SJCRH30 (cell line): ENCODE measurements at regions not wholly inside any gene's neighbourhood (a gene's known extent, or its start where the extent isn't known, plus 50 kb on each side); places are given as distances from the start of the nearest gene placed in this dataset.

Source experiments
- DNase-seq, 2 experiments: peaks; one replicate each; pipeline ENCODE4 v3.0.0-alpha.2; 2015 to 2020
- H3K27ac ChIP-seq: fragments of 250-450 bp; sonication (Bioruptor Pico); 2 replicates; pipeline ENCODE4 v1.5.1; 2020; ENCODE audit warnings: mild to moderate bottlenecking, moderate library complexity
- H3K27me3 ChIP-seq: fragments of 250-450 bp; sonication (Bioruptor Pico); 2 replicates; pipeline ENCODE4 v1.5.1; 2020; ENCODE audit warnings: mild to moderate bottlenecking, moderate library complexity
- H3K36me3 ChIP-seq: fragments of 250-450 bp; sonication (Bioruptor Pico); 2 replicates; pipeline ENCODE4 v1.5.1; 2020; ENCODE audit warnings: mild to moderate bottlenecking, moderate library complexity
- H3K4me1 ChIP-seq: fragments of 250-450 bp; sonication (Bioruptor Pico); 2 replicates; pipeline ENCODE4 v1.5.1; 2020; ENCODE audit warnings: mild to moderate bottlenecking, moderate library complexity
- H3K4me3 ChIP-seq: fragments of 250-450 bp; sonication (Bioruptor Pico); 2 replicates; pipeline ENCODE4 v1.5.1; 2020; ENCODE audit warnings: mild to moderate bottlenecking, moderate library complexity
- H3K9me3 ChIP-seq: fragments of 250-450 bp; sonication (Bioruptor Pico); replicated peaks from 2 replicates; pipeline ENCODE4 v1.5.1; 2020; ENCODE audit warnings: mild to moderate bottlenecking, moderate library complexity

GRCh38 chr4:149870008-149870407, 54.4 kb upstream of the IQCM start:
- Histone ChIP-seq H3K36me3 (no peaks in the 10 kb centered on the region), H3K4me1 (no peaks in the 10 kb centered on the region), H3K27me3 (no peaks in the 10 kb centered on the region), H3K9me3 (no peaks in the 10 kb centered on the region), H3K4me3 (no peak overlapping the region), H3K27ac (no peak overlapping the region)
- no peak for DNase-seq

- no peak overlapping the region for H3K27ac ChIP-seq
- H3K4me1 ChIP-seq: no peaks in the 10 kb centered on the region
- H3K4me3 ChIP-seq: no peak overlapping the region
- no peak for DNase-seq
- no peaks in the 10 kb centered on the region for H3K27me3 ChIP-seq
- no peaks in the 10 kb centered on the region for H3K36me3 ChIP-seq
- H3K9me3 ChIP-seq: no peaks in the 10 kb centered on the region
These were observed 66.1 kb upstream of the IQCM start for GRCh38 chr4:149881744-149882143.

GRCh38 chr4:149882251-149882650, 66.6 kb upstream of the IQCM start:
- DNase-seq: no peak
- no peak overlapping the region for H3K4me3 ChIP-seq
- no peaks in the 10 kb centered on the region for H3K4me1 ChIP-seq
- H3K36me3 ChIP-seq: no peaks in the 10 kb centered on the region
- no peaks in the 10 kb centered on the region for H3K27me3 ChIP-seq
- no peaks in the 10 kb centered on the region for H3K9me3 ChIP-seq
- no peak overlapping the region for H3K27ac ChIP-seq

GRCh38 chr4:149884046-149884445, 68.4 kb upstream of the IQCM start:
- Histone ChIP-seq H3K27me3 (no peaks in the 10 kb centered on the region), H3K27ac (no peak overlapping the region), H3K36me3 (no peaks in the 10 kb centered on the region), H3K4me1 (no peaks in the 10 kb centered on the region), H3K9me3 (no peaks in the 10 kb centered on the region), H3K4me3 (no peak overlapping the region)
- no peak for DNase-seq

GRCh38 chr4:149884529-149885181, 69.0 kb upstream of the IQCM start:
- H3K4me1 ChIP-seq: no peaks in the 10 kb centered on the region
- no peaks in the 10 kb centered on the region for H3K36me3 ChIP-seq
- no peak overlapping the region for H3K27ac ChIP-seq
- DNase-seq: no peak
- H3K27me3 ChIP-seq: no peaks in the 10 kb centered on the region
- H3K9me3 ChIP-seq: no peaks in the 10 kb centered on the region
- H3K4me3 ChIP-seq: no peak overlapping the region

- Histone ChIP-seq H3K27me3 (no peaks in the 10 kb centered on the region), H3K36me3 (no peaks in the 10 kb centered on the region), H3K27ac (no peak overlapping the region), H3K4me3 (no peak overlapping the region), H3K9me3 (no peaks in the 10 kb centered on the region), H3K4me1 (no peaks in the 10 kb centered on the region)
- DNase-seq: no peak
These were observed 70.3 kb upstream of the IQCM start for GRCh38 chr4:149885896-149886295.

GRCh38 chr4:149886786-149887490, 71.3 kb upstream of the IQCM start:
- H3K4me1 ChIP-seq: no peaks in the 10 kb centered on the region
- DNase-seq: no peak
- H3K36me3 ChIP-seq: no peaks in the 10 kb centered on the region
- no peaks in the 10 kb centered on the region for H3K27me3 ChIP-seq
- H3K27ac ChIP-seq: no peak overlapping the region
- H3K9me3 ChIP-seq: no peaks in the 10 kb centered on the region
- H3K4me3 ChIP-seq: no peak overlapping the region

GRCh38 chr4:149889991-149890390, 74.3 kb upstream of the IQCM start:
- H3K27ac ChIP-seq: no peak overlapping the region
- no peak for DNase-seq
- no peaks in the 10 kb centered on the region for H3K9me3 ChIP-seq
- no peak overlapping the region for H3K4me3 ChIP-seq
- H3K36me3 ChIP-seq: no peaks in the 10 kb centered on the region
- H3K4me1 ChIP-seq: no peaks in the 10 kb centered on the region
- no peaks in the 10 kb centered on the region for H3K27me3 ChIP-seq

GRCh38 chr4:149890531-149890930, 74.9 kb upstream of the IQCM start:
- H3K9me3 ChIP-seq: no peaks in the 10 kb centered on the region
- no peaks in the 10 kb centered on the region for H3K27me3 ChIP-seq
- H3K4me1 ChIP-seq: no peaks in the 10 kb centered on the region
- no peaks in the 10 kb centered on the region for H3K36me3 ChIP-seq
- H3K4me3 ChIP-seq: no peak overlapping the region
- no peak for DNase-seq
- no peak overlapping the region for H3K27ac ChIP-seq

GRCh38 chr4:149891426-149891825, 75.8 kb upstream of the IQCM start:
- H3K9me3 ChIP-seq: no peaks in the 10 kb centered on the region
- no peak overlapping the region for H3K27ac ChIP-seq
- H3K27me3 ChIP-seq: no peaks in the 10 kb centered on the region
- no peaks in the 10 kb centered on the region for H3K4me1 ChIP-seq
- no peaks in the 10 kb centered on the region for H3K36me3 ChIP-seq
- no peak overlapping the region for H3K4me3 ChIP-seq
- no peak for DNase-seq

- H3K27ac ChIP-seq: no peak overlapping the region
- H3K36me3 ChIP-seq: no peaks in the 10 kb centered on the region
- no peaks in the 10 kb centered on the region for H3K27me3 ChIP-seq
- H3K9me3 ChIP-seq: no peaks in the 10 kb centered on the region
- no peaks in the 10 kb centered on the region for H3K4me1 ChIP-seq
- no peak overlapping the region for H3K4me3 ChIP-seq
- DNase-seq: peak in 1 of 2 experiments; percentile 22
These were observed 80.8 kb upstream of the IQCM start for GRCh38 chr4:149896432-149896831.

- no peak overlapping the region for H3K4me3 ChIP-seq
- no peaks in the 10 kb centered on the region for H3K9me3 ChIP-seq
- H3K36me3 ChIP-seq: no peaks in the 10 kb centered on the region
- H3K27ac ChIP-seq: no peak overlapping the region
- peak in 1 of 2 experiments; percentile 13 for DNase-seq
- no peaks in the 10 kb centered on the region for H3K27me3 ChIP-seq
- no peaks in the 10 kb centered on the region for H3K4me1 ChIP-seq
These were observed 82.1 kb upstream of the IQCM start for GRCh38 chr4:149897783-149898182.

GRCh38 chr4:149901128-149901527, 85.5 kb upstream of the IQCM start:
- Histone ChIP-seq H3K27me3 (no peaks in the 10 kb centered on the region), H3K27ac (no peak overlapping the region), H3K4me3 (no peak overlapping the region), H3K9me3 (no peaks in the 10 kb centered on the region), H3K36me3 (no peaks in the 10 kb centered on the region), H3K4me1 (no peaks in the 10 kb centered on the region)
- no peak for DNase-seq

- no peak for DNase-seq
- Histone ChIP-seq H3K4me1 (no peaks in the 10 kb centered on the region), H3K9me3 (no peaks in the 10 kb centered on the region), H3K4me3 (no peak overlapping the region), H3K36me3 (no peaks in the 10 kb centered on the region), H3K27ac (no peak overlapping the region), H3K27me3 (no peaks in the 10 kb centered on the region)
These were observed 86.6 kb upstream of the IQCM start for GRCh38 chr4:149902242-149902641.

GRCh38 chr4:149910177-149910576, 94.5 kb upstream of the IQCM start:
- Histone ChIP-seq H3K27me3 (no peaks in the 10 kb centered on the region), H3K36me3 (no peaks in the 10 kb centered on the region), H3K4me3 (no peak overlapping the region), H3K4me1 (peaks cover 4% of the 10 kb centered on the region; the same call in 1 of the 2 replicates), H3K27ac (no peak overlapping the region), H3K9me3 (no peaks in the 10 kb centered on the region)
- no peak for DNase-seq
